HS-27A (cell line): ENCODE measurements at regions not wholly inside any gene's neighbourhood (a gene's known extent, or its start where the extent isn't known, plus 50 kb on each side); places are given as distances from the start of the nearest gene placed in this dataset.

Experiments used
- DNase-seq: peaks from one replicate; pipeline ENCODE4 v3.0.0-alpha.2; 2012; ENCODE audit warnings: low read depth, missing footprints

GRCh38 chr2:225937625-225938187, 538.2 kb downstream of the NYAP2 start:
- no peak for DNase-seq

- DNase-seq: no peak
These were observed 533.4 kb downstream of the NYAP2 start for GRCh38 chr2:225932811-225933413.

- DNase-seq: no peak
These were observed 531.2 kb downstream of the NYAP2 start for GRCh38 chr2:225930687-225931086.

GRCh38 chr2:225920621-225921220, 521.2 kb downstream of the NYAP2 start:
- DNase-seq: no peak

GRCh38 chr2:225916692-225917091, 517.2 kb downstream of the NYAP2 start:
- no peak for DNase-seq

GRCh38 chr2:225911019-225911418, 511.5 kb downstream of the NYAP2 start:
- DNase-seq: no peak

GRCh38 chr2:225895126-225895525, 495.6 kb downstream of the NYAP2 start:
- DNase-seq: no peak

GRCh38 chr2:225894236-225894980, 494.9 kb downstream of the NYAP2 start:
- no peak for DNase-seq

GRCh38 chr2:225893151-225893550, 493.6 kb downstream of the NYAP2 start:
- DNase-seq: no peak

GRCh38 chr2:225891771-225892170, 492.3 kb downstream of the NYAP2 start:
- no peak for DNase-seq

- no peak for DNase-seq
These were observed 491.5 kb downstream of the NYAP2 start for GRCh38 chr2:225891013-225891412.

- DNase-seq: peak; percentile 51
These were observed 489.9 kb downstream of the NYAP2 start for GRCh38 chr2:225889452-225889851.

GRCh38 chr2:225867071-225867470, 467.6 kb downstream of the NYAP2 start:
- no peak for DNase-seq

- no peak for DNase-seq
These were observed 466.0 kb downstream of the NYAP2 start for GRCh38 chr2:225865468-225865867.

GRCh38 chr2:225864394-225864793, 464.9 kb downstream of the NYAP2 start:
- DNase-seq: no peak

- DNase-seq: no peak
These were observed 443.4 kb downstream of the NYAP2 start for GRCh38 chr2:225842939-225843338.

GRCh38 chr2:225841314-225841713, 441.8 kb downstream of the NYAP2 start:
- DNase-seq: no peak

- DNase-seq: no peak
These were observed 437.8 kb downstream of the NYAP2 start for GRCh38 chr2:225837328-225837727.

- no peak for DNase-seq
These were observed 425.4 kb downstream of the NYAP2 start for GRCh38 chr2:225824748-225825449.

- DNase-seq: no peak
These were observed 421.8 kb downstream of the NYAP2 start for GRCh38 chr2:225821351-225821750.

- no peak for DNase-seq
These were observed 421.3 kb downstream of the NYAP2 start for GRCh38 chr2:225820826-225821225.

- no peak for DNase-seq
These were observed 415.0 kb downstream of the NYAP2 start for GRCh38 chr2:225814554-225814953.
